Suprapubic skin (tissue), 4 donors: ENCODE measurements at regions not wholly inside any gene's neighbourhood (a gene's known extent, or its start where the extent isn't known, plus 50 kb on each side); places are given as distances from the start of the nearest gene placed in this dataset.
A peak's percentile ranks its signal among the peaks of the same experiment; 100 is the strongest.
"Not testable (repeated sequence)": the region's sequence is repeated elsewhere in the genome, so short reads cannot be mapped to it uniquely, and the experiment has no call there.

ENCODE experiments used
- DNase-seq, 2 donors: peaks; one replicate each; pipeline ENCODE4 v3.0.0-alpha.2; 2019; ENCODE audit warnings: low spot score in 2 of 2
- H3K27ac ChIP-seq: fragments of 200-600 bp; sonication (generic); one replicate; pipeline ENCODE4 v1.5.1; 2019
- H3K27me3 ChIP-seq: fragments of 200-600 bp; sonication (generic); one replicate; pipeline ENCODE4 v1.5.1; 2019
- H3K36me3 ChIP-seq: fragments of 200-600 bp; sonication (generic); one replicate; pipeline ENCODE4 v1.5.1; 2019
- H3K4me1 ChIP-seq: fragments of 200-600 bp; sonication (generic); one replicate; pipeline ENCODE4 v1.5.1; 2019
- H3K4me3 ChIP-seq: fragments of 200-600 bp; sonication (generic); one replicate; pipeline ENCODE4 v1.5.1; 2019; ENCODE audit warnings: mild to moderate bottlenecking
- H3K9me3 ChIP-seq: fragments of 200-600 bp; sonication (generic); one replicate; pipeline ENCODE4 v1.5.1; 2019
- CTCF ChIP-seq, 2 donors: fragments of 200-600 bp in 1 of 2; fragments of 450-650 bp in 1 of 2; sonication (generic) in 1 of 2; IDR thresholded peaks; one replicate each; pipeline ENCODE4 v1.5.1; 2016 to 2019; ENCODE audit warnings: antibody characterized with exemption in 2 of 2, mild to moderate bottlenecking in 1 of 2, moderate library complexity in 1 of 2
- EP300 ChIP-seq: sonication (generic); formaldehyde crosslinking; IDR thresholded peaks from one replicate; pipeline ENCODE4 v1.6.1; 2017; ENCODE audit warnings: antibody characterized with exemption
- POLR2A ChIP-seq, 2 donors: fragments of 450-650 bp; IDR thresholded peaks; one replicate each; pipeline ENCODE4 v1.6.1; 2017; ENCODE audit warnings: antibody characterized with exemption in 2 of 2, mild to moderate bottlenecking in 2 of 2, moderate library complexity in 2 of 2
- POLR2AphosphoS5 ChIP-seq, 3 donors: sonication (generic); formaldehyde crosslinking; IDR thresholded peaks; one replicate each; pipeline ENCODE4 v1.6.1; 2017; ENCODE audit warnings: antibody characterized with exemption in 3 of 3
- WGBS: methylation state at CpG from one replicate; pipeline ENCODE4 v1.1.5; 2018; 5-methylcytosine and 5-hydroxymethylcytosine counted together

GRCh38 chr13:40048551-40048950, 393.1 kb downstream of the COG6 start:
- Histone ChIP-seq H3K27me3 (peaks cover 3% of the 10 kb centered on the region), H3K27ac (no peak overlapping the region), H3K4me3 (no peak overlapping the region), H3K9me3 (no peaks in the 10 kb centered on the region), H3K36me3 (no peaks in the 10 kb centered on the region), H3K4me1 (no peaks in the 10 kb centered on the region)
- no peak for DNase-seq
- no peak for TF ChIP-seq POLR2AphosphoS5 (IDR thresholded peaks at IDR 0.05)
- TF ChIP-seq POLR2A (IDR thresholded peaks at IDR 0.05): no peak
- no peak for TF ChIP-seq EP300
- 67% methylated on average over 5 of the region's 5 CpGs for WGBS

- Histone ChIP-seq H3K27me3 (no peaks in the 10 kb centered on the region), H3K9me3 (no peaks in the 10 kb centered on the region), H3K4me3 (no peak overlapping the region), H3K36me3 (no peaks in the 10 kb centered on the region), H3K27ac (no peak overlapping the region), H3K4me1 (peaks cover 5% of the 10 kb centered on the region)
- DNase-seq: no peak
- TF ChIP-seq EP300 (no peak), POLR2AphosphoS5 (IDR thresholded peaks at IDR 0.05) (no peak), CTCF (IDR thresholded peaks at IDR 0.05) (no peak), POLR2A (IDR thresholded peaks at IDR 0.05) (no peak)
These were observed 397.5 kb downstream of the COG6 start for GRCh38 chr13:40052954-40053353.

DNA sequence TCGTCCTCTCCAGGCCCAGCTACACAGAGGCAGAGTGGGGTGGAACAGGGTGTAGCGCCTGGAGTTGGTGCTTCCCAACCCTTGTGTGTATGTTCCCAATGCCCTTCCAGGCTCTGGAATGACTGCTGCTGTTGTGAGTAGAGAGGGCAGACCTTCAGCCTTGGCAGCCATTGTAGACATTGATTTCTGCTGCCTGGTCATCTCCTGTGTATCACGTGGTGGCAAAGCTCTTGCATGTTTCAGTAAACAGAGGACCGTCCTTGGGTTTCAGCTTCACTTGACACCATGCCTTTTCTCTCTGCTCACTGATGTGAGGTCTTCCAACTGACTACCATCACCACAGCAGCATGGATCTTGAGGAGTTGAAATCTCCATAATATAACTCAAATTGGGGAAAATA, 397.9 kb downstream of the COG6 start:
- H3K4me1 ChIP-seq: peaks cover 5% of the 10 kb centered on the region
- H3K4me3 ChIP-seq: no peak overlapping the region
- H3K27me3 ChIP-seq: no peaks in the 10 kb centered on the region
- H3K36me3 ChIP-seq: no peaks in the 10 kb centered on the region
- H3K9me3 ChIP-seq: no peaks in the 10 kb centered on the region
- H3K27ac ChIP-seq: no peak overlapping the region
- 96% methylated on average over 4 of the region's 4 CpGs for WGBS
- DNase-seq: no peak
- no peak for TF ChIP-seq EP300
- TF ChIP-seq CTCF (IDR thresholded peaks at IDR 0.05): no peak
- no peak for TF ChIP-seq POLR2AphosphoS5 (IDR thresholded peaks at IDR 0.05)
- TF ChIP-seq POLR2A (IDR thresholded peaks at IDR 0.05): no peak

- 97% methylated on average over 3 of the region's 3 CpGs for WGBS
- H3K36me3 ChIP-seq, H3K27me3 ChIP-seq, H3K27ac ChIP-seq, H3K4me3 ChIP-seq, DNase-seq, H3K9me3 ChIP-seq: not testable (repeated sequence)
- H3K4me1 ChIP-seq: peaks cover 13% of the 10 kb centered on the region
These were observed 399.0 kb downstream of the COG6 start for GRCh38 chr13:40054422-40054821.

DNA sequence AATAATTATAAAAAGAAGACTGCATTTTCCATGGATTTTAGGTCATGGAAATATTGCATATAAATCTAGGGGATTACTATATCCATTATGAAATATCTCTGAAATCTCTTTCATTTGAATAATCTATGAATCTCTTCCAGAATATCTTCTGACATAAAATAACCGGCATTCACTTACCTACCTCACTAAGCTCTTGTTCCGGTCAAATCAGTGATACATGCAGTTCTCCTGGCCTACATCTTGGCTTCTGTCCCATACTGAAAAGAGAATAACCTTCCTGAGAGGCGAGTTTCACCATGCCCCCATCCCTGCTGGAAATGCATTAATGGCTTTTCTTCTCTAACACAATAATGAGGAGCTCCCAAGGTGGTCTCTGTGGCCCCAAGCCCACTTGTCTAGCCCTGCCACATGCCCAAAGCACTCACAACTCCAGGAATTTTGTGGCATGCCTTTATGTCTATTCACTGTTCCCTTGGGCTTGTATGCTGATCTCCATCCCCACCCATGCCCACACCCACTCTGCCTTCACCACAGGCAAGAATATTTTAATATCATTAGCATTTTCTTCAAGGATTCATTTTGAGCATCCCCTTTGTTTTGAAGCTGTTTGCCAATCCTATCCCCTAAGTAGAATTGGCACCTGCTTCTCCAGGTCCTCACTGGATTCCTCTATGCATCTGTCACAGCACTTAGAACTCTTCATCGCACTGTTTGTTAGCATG, 401.6 kb downstream of the COG6 start:
- 41% methylated on average over 4 of the region's 4 CpGs for WGBS
- Histone ChIP-seq H3K27ac (no peak overlapping the region), H3K36me3 (no peaks in the 10 kb centered on the region), H3K4me1 (peaks cover 28% of the 10 kb centered on the region), H3K27me3 (no peaks in the 10 kb centered on the region), H3K4me3 (no peak overlapping the region), H3K9me3 (no peaks in the 10 kb centered on the region)
- TF ChIP-seq EP300 (no peak), CTCF (IDR thresholded peaks at IDR 0.05) (no peak), POLR2AphosphoS5 (IDR thresholded peaks at IDR 0.05) (no peak), POLR2A (IDR thresholded peaks at IDR 0.05) (no peak)
- DNase-seq: no peak

DNA sequence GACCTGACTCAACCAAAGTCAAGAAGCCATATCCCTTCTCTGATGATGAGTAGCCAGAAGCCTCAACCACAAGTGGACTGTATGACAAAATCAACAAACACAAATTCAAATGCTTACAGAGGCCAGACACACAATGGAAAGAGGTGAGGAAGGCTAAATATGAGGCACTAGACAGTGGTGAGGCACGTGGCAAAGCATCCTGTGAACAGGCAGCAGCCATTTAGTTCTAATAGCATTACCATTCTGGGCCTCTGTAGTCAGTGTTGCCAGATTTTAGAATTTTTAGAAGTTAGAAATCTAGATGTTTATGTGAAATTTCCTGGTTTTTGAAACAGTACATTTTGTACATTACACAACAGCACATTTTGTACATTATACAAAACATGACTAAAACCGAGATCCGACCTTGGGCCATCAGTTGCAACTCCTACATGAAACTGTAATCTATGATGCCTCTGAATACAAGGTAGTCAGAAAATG, 403.3 kb downstream of the COG6 start:
- DNase-seq: no peak
- Histone ChIP-seq H3K4me1 (peaks cover 35% of the 10 kb centered on the region), H3K36me3 (no peaks in the 10 kb centered on the region), H3K4me3 (no peak overlapping the region), H3K27ac (peak overlapping the region; percentile 87), H3K27me3 (no peaks in the 10 kb centered on the region), H3K9me3 (no peaks in the 10 kb centered on the region)
- 92% methylated on average over 3 of the region's 3 CpGs for WGBS
- TF ChIP-seq CTCF (IDR thresholded peaks at IDR 0.05) (no peak), EP300 (no peak), POLR2AphosphoS5 (IDR thresholded peaks at IDR 0.05) (no peak), POLR2A (IDR thresholded peaks at IDR 0.05) (no peak)
